Erythroblast (primary cell): ENCODE measurements at regions not wholly inside any gene's neighbourhood (a gene's known extent, or its start where the extent isn't known, plus 50 kb on each side); places are given as distances from the start of the nearest gene placed in this dataset.

Experiments
- GATA1 ChIP-seq: IDR thresholded peaks from 2 replicates; pipeline ENCODE4 v1.6.1; 2011; ENCODE audit warnings: low read depth, mild to moderate bottlenecking, control low read depth, low read length, moderate library complexity
- POLR2A ChIP-seq: IDR thresholded peaks from 2 replicates; pipeline ENCODE4 v1.6.1; 2011; ENCODE audit warnings: mild to moderate bottlenecking, low read length

GRCh38 chr7:142359694-142360279, 101.9 kb upstream of the PRSS58 start:
- TF ChIP-seq POLR2A, result no peak
- no peak for TF ChIP-seq GATA1
